ENCODE measurements at regions not wholly inside any gene's neighbourhood (a gene's known extent, or its start where the extent isn't known, plus 50 kb on each side); places are given as distances from the start of the nearest gene placed in this dataset.

GRCh38 chr12:107335802-107336570, 242.6 kb upstream of the CRY1 start (continued):
- TF ChIP-seq USF2 (IDR thresholded peaks at IDR 0.05; ENCODE audit: low read length) (no peak), POU5F1 (IDR thresholded peaks at IDR 0.05; ENCODE audit: low read depth, low read length) (no peak)

Measured in H1 (cell line).